Adrenal gland (tissue), 5 donors: ENCODE measurements at regions not wholly inside any gene's neighbourhood (a gene's known extent, or its start where the extent isn't known, plus 50 kb on each side); places are given as distances from the start of the nearest gene placed in this dataset.

Experiments
- POLR2A ChIP-seq, 2 donors: fragments of 450-650 bp; IDR thresholded peaks; one replicate each; pipeline ENCODE4 v1.6.1; 2017; ENCODE audit warnings: antibody characterized with exemption in 2 of 2, mild to moderate bottlenecking in 2 of 2, moderate library complexity in 1 of 2
- TF ChIP-seq, protein P1 (sequence below), 6 experiments: fragments of 450-650 bp in 4 of 6; fragments of 200-600 bp in 2 of 6; sonication (generic) in 1 of 6; IDR thresholded peaks; 1 replicate in 5 of 6; 2 replicates in 1 of 6; pipeline versions ENCODE4 v1.5.1 to v1.8.0; 2016 to 2021; ENCODE audit warnings: antibody characterized with exemption in 6 of 6, mild to moderate bottlenecking in 2 of 6, moderate library complexity in 1 of 6
- donor health status: DM: no; HTN: no; CAD: no.

DNA sequence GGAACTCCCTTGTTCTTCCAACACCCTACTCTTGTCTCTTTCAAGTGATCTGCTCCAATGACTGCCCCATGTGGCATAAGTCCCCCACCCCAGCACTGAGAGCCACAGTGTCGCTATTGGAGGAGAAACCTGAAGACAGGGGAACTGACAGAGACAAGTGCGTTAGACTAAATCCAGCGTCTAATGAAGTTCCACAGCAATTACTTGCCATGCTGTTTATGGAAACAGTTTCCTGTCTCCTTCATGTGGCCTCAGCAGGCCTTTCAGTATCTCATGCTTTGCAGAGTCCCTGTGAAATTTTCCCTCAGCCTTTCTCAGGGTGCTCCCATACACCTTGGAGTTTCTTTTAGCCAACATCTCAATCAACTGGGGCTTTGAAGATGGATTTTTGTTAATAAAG, 277.4 kb downstream of the ETS1 start:
- TF ChIP-seq, protein P1, sequence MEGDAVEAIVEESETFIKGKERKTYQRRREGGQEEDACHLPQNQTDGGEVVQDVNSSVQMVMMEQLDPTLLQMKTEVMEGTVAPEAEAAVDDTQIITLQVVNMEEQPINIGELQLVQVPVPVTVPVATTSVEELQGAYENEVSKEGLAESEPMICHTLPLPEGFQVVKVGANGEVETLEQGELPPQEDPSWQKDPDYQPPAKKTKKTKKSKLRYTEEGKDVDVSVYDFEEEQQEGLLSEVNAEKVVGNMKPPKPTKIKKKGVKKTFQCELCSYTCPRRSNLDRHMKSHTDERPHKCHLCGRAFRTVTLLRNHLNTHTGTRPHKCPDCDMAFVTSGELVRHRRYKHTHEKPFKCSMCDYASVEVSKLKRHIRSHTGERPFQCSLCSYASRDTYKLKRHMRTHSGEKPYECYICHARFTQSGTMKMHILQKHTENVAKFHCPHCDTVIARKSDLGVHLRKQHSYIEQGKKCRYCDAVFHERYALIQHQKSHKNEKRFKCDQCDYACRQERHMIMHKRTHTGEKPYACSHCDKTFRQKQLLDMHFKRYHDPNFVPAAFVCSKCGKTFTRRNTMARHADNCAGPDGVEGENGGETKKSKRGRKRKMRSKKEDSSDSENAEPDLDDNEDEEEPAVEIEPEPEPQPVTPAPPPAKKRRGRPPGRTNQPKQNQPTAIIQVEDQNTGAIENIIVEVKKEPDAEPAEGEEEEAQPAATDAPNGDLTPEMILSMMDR (IDR thresholded peaks at IDR 0.05) = no peak
- TF ChIP-seq POLR2A (IDR thresholded peaks at IDR 0.05) = no peak
